HCT116 (cell line): ENCODE measurements at regions not wholly inside any gene's neighbourhood (a gene's known extent, or its start where the extent isn't known, plus 50 kb on each side); places are given as distances from the start of the nearest gene placed in this dataset.

ENCODE experiments used
- ATAC-seq: fragments of 200-7000 bp; cut with Tn5 transposase; 2 replicates; pipeline ENCODE4 v1.9.1; 2020; ENCODE audit warnings: mild to moderate bottlenecking, moderate library complexity
- BruUV-seq: library from RNA; stranded (reverse); fragments of 400-500 nt; replicated peaks from 2 replicates; lab custom pipeline; 2021; lab: Mats Ljungman, UMichigan
- CTCF ChIA-PET: fragments of 300-600 bp; sonication (Branson Sonifier 250); formaldehyde crosslinking; loops from one replicate; lab custom pipeline; 2021; ENCODE audit warnings: antibody characterized with exemption; lab: Charles Lee
- POLR2A ChIA-PET: fragments of 300-600, 350-600 bp; sonication (Branson Sonifier 250); formaldehyde crosslinking; loops from one replicate; lab custom pipeline; 2021; ENCODE audit warnings: antibody characterized with exemption; lab: Charles Lee
- RAD21 ChIA-PET, 2 experiments: fragments of 300-600 bp; sonication (Branson Sonifier 250); formaldehyde crosslinking; loops; one replicate each; lab custom pipeline; 2023; ENCODE audit warnings: low total read pairs in 2 of 2; ENCODE audit not compliant: uncharacterized antibody in 2 of 2, unreplicated experiment in 2 of 2, low non-redundant PET in 1 of 2; lab: Charles Lee
- DNase-seq: peaks from one replicate; pipeline ENCODE4 v3.0.0-alpha.2; 2010; ENCODE audit warnings: low read depth, low spot score
- H2AFZ ChIP-seq: fragments of 200-600 bp; shearing (Covaris generic), sonication (generic); 2 replicates; pipeline ENCODE4 v1.6.1; 2017; ENCODE audit warnings: low read depth, mixed run types, mixed read lengths, antibody characterized with exemption, low read length; ENCODE audit not compliant: poor library complexity, severe bottlenecking
- H3K27ac ChIP-seq: 2 replicates; pipeline ENCODE4 v1.5.1; 2012; ENCODE audit warnings: low read depth, low read length
- H3K27me3 ChIP-seq: fragments of 200-600 bp; sonication (generic); 2 replicates; pipeline ENCODE4 v1.6.1; 2016; ENCODE audit warnings: mixed run types, low read length, mixed read lengths; ENCODE audit not compliant: insufficient read depth
- H3K36me3 ChIP-seq, 2 experiments: fragments of 200-500 bp in 1 of 2; fragments of 200-600 bp in 1 of 2; sonication (Bioruptor generic) in 1 of 2; sonication (generic) in 1 of 2; 2 replicates each; pipeline versions ENCODE4 v1.5.1 to v1.6.1; 2014 to 2016; ENCODE audit warnings: low read length in 2 of 2, inconsistent platforms in 1 of 2, mixed read lengths in 1 of 2, mixed run types in 1 of 2; ENCODE audit not compliant: insufficient read depth in 2 of 2, control insufficient read depth in 1 of 2
- H3K4me1 ChIP-seq, 2 experiments: fragments of 200-600 bp in 1 of 2; sonication (generic) in 1 of 2; 2 replicates each; pipeline versions ENCODE4 v1.5.1 to v1.6.1; 2012 to 2017; ENCODE audit warnings: low read length in 2 of 2, inconsistent platforms in 1 of 2, mild to moderate bottlenecking in 1 of 2, mixed read lengths in 1 of 2, mixed run types in 1 of 2, moderate library complexity in 1 of 2; ENCODE audit not compliant: insufficient read depth in 2 of 2, control insufficient read depth in 1 of 2
- H3K4me2 ChIP-seq: fragments of 200-600 bp; sonication (generic); 2 replicates; pipeline ENCODE4 v1.6.1; 2017; ENCODE audit warnings: mixed run types, low read length, mixed read lengths
- H3K4me3 ChIP-seq, 2 experiments: fragments of 200-600 bp in 1 of 2; sonication (generic) in 1 of 2; replicated peaks in 1 of 2; 2 replicates each; pipeline ENCODE4 v1.5.1; 2011 to 2016; ENCODE audit warnings: low read length in 2 of 2, control low read depth in 1 of 2, low read depth in 1 of 2, mild to moderate bottlenecking in 1 of 2, mixed read lengths in 1 of 2, mixed run types in 1 of 2
- H3K79me2 ChIP-seq: fragments of 200-600 bp; sonication (generic); 2 replicates; pipeline ENCODE4 v1.6.1; 2017; ENCODE audit warnings: mild to moderate bottlenecking, mixed run types, low read length, moderate library complexity, mixed read lengths; ENCODE audit not compliant: insufficient read depth
- H3K9ac ChIP-seq: fragments of 200-600 bp; sonication (generic); 2 replicates; pipeline ENCODE4 v1.6.1; 2016; ENCODE audit warnings: low read length, mixed read lengths
- H3K9me2 ChIP-seq: fragments of 200-600 bp; sonication (generic), shearing (Covaris generic); 2 replicates; pipeline ENCODE4 v1.6.1; 2017; ENCODE audit warnings: mixed run types, mild to moderate bottlenecking, moderate library complexity; ENCODE audit not compliant: insufficient read depth
- H3K9me3 ChIP-seq, 2 experiments: fragments of 200-500 bp in 1 of 2; fragments of 200-600 bp in 1 of 2; sonication (Bioruptor generic) in 1 of 2; sonication (generic) in 1 of 2; 2 replicates each; pipeline ENCODE4 v1.6.1; 2014 to 2017; ENCODE audit warnings: low read length in 2 of 2, mixed read lengths in 2 of 2, inconsistent platforms in 1 of 2, low read depth in 1 of 2, mild to moderate bottlenecking in 1 of 2, mixed run types in 1 of 2, moderate library complexity in 1 of 2; ENCODE audit not compliant: control insufficient read depth in 1 of 2, insufficient read depth in 1 of 2
- H4K20me1 ChIP-seq: fragments of 200-600 bp; sonication (generic), shearing (Covaris generic); 2 replicates; pipeline ENCODE4 v1.6.1; 2017; ENCODE audit warnings: mixed run types, mild to moderate bottlenecking, moderate library complexity; ENCODE audit not compliant: insufficient read depth
- CBX3 ChIP-seq: IDR thresholded peaks from 2 replicates; pipeline ENCODE4 v1.6.1; 2012; ENCODE audit warnings: low read depth
- CEBPB ChIP-seq: IDR thresholded peaks from 2 replicates; pipeline ENCODE4 v1.6.1; 2012; ENCODE audit warnings: low read depth
- ELF1 ChIP-seq: IDR thresholded peaks from 2 replicates; pipeline ENCODE4 v1.6.1; 2012; ENCODE audit warnings: low read depth, borderline replicate concordance
- EZH2 ChIP-seq: fragments of 200-600 bp; sonication (generic); IDR thresholded peaks from 2 replicates; pipeline ENCODE4 v1.6.1; 2017; ENCODE audit warnings: antibody characterized with exemption, mixed run types
- EZH2phosphoT487 ChIP-seq: fragments of 200-600 bp; IDR thresholded peaks from 2 replicates; pipeline ENCODE4 v1.6.1; 2018; ENCODE audit warnings: antibody characterized with exemption, borderline replicate concordance
- POLR2AphosphoS5 ChIP-seq: IDR thresholded peaks from 2 replicates; pipeline ENCODE4 v1.6.1; 2011; ENCODE audit warnings: mild to moderate bottlenecking, low read depth, low read length, moderate library complexity
- RAD21 ChIP-seq: IDR thresholded peaks from 2 replicates; pipeline ENCODE4 v1.6.1; 2012; ENCODE audit warnings: low read depth, mild to moderate bottlenecking
- SP1 ChIP-seq: IDR thresholded peaks from 2 replicates; pipeline ENCODE4 v1.6.1; 2012; ENCODE audit warnings: low read depth
- SRF ChIP-seq: IDR thresholded peaks from 2 replicates; pipeline ENCODE4 v1.6.1; 2012; ENCODE audit warnings: low read depth
- YY1 ChIP-seq: IDR thresholded peaks from 2 replicates; pipeline ENCODE4 v1.6.1; 2011; ENCODE audit warnings: low read length, low read depth, moderate library complexity, mild to moderate bottlenecking; ENCODE audit not compliant: insufficient replicate concordance; ENCODE audit errors: extremely low read depth
- intact Hi-C: fragments of 100-400 bp; cut with micrococcal nuclease; formaldehyde crosslinking; loops from 2 replicates; pipeline ENCODE4 v1.10.0; 2022
- TF ChIP-seq, protein P1 (sequence below), 3 experiments: fragments of 200-600 bp in 1 of 3; sonication (generic) in 1 of 3; IDR thresholded peaks in 2 of 3; conservative IDR thresholded peaks in 1 of 3; 2 replicates each; pipeline ENCODE4 v1.5.1; 2012 to 2017; ENCODE audit warnings: low read depth in 2 of 3, low read length in 2 of 3, antibody characterized with exemption in 1 of 3, borderline replicate concordance in 1 of 3, control low read depth in 1 of 3, mild to moderate bottlenecking in 1 of 3, mixed read lengths in 1 of 3, mixed run types in 1 of 3, moderate library complexity in 1 of 3; ENCODE audit not compliant: insufficient read depth in 1 of 3
- TF ChIP-seq, protein P2 (sequence below): IDR thresholded peaks from 2 replicates; pipeline ENCODE4 v1.6.1; 2012; ENCODE audit warnings: low read depth
- TF ChIP-seq, protein P3 (sequence below): IDR thresholded peaks from 2 replicates; pipeline ENCODE4 v1.6.1; 2011; ENCODE audit warnings: mild to moderate bottlenecking, low read length, moderate library complexity; ENCODE audit not compliant: insufficient replicate concordance; ENCODE audit errors: extremely low read depth

DNA sequence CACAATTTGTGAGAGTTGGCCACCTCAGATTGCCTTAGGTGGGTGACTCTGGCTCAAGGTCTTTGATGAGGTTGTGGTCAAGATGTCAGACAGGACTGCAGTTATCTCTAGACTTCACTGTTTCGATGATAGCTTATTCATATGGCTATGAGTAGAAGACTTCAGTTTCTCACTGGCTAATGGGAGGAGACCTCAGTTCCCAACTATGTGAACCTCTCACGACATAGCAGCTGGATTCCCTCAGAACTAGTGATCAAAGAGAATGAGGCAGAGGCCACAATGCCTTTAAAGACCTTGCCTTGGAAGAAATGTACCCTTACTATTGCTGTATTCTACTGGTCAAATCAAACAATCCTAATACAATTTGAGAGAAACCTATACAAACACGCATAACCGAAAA lies 607.5 kb upstream of the ROBO2 start:
- ATAC-seq (no peak), DNase-seq (no peak)
- TF ChIP-seq CEBPB (no peak), ELF1 (no peak), CBX3 (no peak)
- Histone ChIP-seq H4K20me1 (no peaks in the 10 kb centered on the region), H3K36me3 (no peaks in the 10 kb centered on the region), H3K27me3 (no peaks in the 10 kb centered on the region), H3K27ac (no peak overlapping the region), H3K9me2 (no peaks in the 10 kb centered on the region), H2AFZ (no peak overlapping the region), H3K4me2 (no peak overlapping the region), H3K79me2 (no peaks in the 10 kb centered on the region), H3K4me1 (no peaks in the 10 kb centered on the region), H3K9me3 (peaks cover 8 to 11% of the 10 kb centered on the region in 2 experiments; a peak in 2 of 4 replicates), H3K9ac (no peak overlapping the region), H3K4me3 (no peak overlapping the region)
- intact Hi-C loops = no loop called here
- BruUV-seq = no TSS peak
- ChIA-PET RAD21 (no interaction called here), POLR2A (no interaction called here), CTCF (no interaction called here)

DNA sequence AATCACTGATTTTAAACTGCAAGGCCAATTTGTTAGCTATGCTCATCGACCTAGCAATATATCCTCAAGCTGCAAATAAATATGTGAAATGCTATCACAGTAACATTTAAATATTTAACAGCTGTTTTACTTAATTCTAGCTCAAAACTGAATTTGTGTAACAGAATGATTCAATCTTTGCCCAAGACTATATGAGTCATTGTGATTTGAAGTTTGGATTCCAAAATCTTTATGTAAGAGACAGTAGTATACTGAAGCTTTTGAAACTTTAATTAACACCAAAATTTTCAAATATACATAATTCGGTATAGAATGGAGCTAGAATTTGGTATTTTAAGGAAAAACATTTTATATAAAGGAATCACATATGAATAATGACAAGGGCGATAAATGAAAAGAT lies 603.0 kb upstream of the ROBO2 start:
- TF ChIP-seq RAD21 (no peak), YY1 (no peak), SRF (no peak), EZH2phosphoT487 (no peak), POLR2AphosphoS5 (no peak), CBX3 (no peak), SP1 (no peak), EZH2 (no peak)
- TF ChIP-seq, protein P1, sequence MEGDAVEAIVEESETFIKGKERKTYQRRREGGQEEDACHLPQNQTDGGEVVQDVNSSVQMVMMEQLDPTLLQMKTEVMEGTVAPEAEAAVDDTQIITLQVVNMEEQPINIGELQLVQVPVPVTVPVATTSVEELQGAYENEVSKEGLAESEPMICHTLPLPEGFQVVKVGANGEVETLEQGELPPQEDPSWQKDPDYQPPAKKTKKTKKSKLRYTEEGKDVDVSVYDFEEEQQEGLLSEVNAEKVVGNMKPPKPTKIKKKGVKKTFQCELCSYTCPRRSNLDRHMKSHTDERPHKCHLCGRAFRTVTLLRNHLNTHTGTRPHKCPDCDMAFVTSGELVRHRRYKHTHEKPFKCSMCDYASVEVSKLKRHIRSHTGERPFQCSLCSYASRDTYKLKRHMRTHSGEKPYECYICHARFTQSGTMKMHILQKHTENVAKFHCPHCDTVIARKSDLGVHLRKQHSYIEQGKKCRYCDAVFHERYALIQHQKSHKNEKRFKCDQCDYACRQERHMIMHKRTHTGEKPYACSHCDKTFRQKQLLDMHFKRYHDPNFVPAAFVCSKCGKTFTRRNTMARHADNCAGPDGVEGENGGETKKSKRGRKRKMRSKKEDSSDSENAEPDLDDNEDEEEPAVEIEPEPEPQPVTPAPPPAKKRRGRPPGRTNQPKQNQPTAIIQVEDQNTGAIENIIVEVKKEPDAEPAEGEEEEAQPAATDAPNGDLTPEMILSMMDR (IDR thresholded peaks at IDR 0.05 in 2 of 3, conservative IDR thresholded peaks at IDR 0.05 in 1 of 3; ENCODE audit: borderline replicate concordance in 1 of 3, insufficient read depth in 1 of 3, low read depth in 2 of 3, low read length in 2 of 3) = no peak
- TF ChIP-seq, protein P2, sequence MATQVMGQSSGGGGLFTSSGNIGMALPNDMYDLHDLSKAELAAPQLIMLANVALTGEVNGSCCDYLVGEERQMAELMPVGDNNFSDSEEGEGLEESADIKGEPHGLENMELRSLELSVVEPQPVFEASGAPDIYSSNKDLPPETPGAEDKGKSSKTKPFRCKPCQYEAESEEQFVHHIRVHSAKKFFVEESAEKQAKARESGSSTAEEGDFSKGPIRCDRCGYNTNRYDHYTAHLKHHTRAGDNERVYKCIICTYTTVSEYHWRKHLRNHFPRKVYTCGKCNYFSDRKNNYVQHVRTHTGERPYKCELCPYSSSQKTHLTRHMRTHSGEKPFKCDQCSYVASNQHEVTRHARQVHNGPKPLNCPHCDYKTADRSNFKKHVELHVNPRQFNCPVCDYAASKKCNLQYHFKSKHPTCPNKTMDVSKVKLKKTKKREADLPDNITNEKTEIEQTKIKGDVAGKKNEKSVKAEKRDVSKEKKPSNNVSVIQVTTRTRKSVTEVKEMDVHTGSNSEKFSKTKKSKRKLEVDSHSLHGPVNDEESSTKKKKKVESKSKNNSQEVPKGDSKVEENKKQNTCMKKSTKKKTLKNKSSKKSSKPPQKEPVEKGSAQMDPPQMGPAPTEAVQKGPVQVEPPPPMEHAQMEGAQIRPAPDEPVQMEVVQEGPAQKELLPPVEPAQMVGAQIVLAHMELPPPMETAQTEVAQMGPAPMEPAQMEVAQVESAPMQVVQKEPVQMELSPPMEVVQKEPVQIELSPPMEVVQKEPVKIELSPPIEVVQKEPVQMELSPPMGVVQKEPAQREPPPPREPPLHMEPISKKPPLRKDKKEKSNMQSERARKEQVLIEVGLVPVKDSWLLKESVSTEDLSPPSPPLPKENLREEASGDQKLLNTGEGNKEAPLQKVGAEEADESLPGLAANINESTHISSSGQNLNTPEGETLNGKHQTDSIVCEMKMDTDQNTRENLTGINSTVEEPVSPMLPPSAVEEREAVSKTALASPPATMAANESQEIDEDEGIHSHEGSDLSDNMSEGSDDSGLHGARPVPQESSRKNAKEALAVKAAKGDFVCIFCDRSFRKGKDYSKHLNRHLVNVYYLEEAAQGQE = no peak
- TF ChIP-seq, protein P3, sequence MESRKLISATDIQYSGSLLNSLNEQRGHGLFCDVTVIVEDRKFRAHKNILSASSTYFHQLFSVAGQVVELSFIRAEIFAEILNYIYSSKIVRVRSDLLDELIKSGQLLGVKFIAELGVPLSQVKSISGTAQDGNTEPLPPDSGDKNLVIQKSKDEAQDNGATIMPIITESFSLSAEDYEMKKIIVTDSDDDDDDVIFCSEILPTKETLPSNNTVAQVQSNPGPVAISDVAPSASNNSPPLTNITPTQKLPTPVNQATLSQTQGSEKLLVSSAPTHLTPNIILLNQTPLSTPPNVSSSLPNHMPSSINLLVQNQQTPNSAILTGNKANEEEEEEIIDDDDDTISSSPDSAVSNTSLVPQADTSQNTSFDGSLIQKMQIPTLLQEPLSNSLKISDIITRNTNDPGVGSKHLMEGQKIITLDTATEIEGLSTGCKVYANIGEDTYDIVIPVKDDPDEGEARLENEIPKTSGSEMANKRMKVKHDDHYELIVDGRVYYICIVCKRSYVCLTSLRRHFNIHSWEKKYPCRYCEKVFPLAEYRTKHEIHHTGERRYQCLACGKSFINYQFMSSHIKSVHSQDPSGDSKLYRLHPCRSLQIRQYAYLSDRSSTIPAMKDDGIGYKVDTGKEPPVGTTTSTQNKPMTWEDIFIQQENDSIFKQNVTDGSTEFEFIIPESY = no peak
- CTCF ChIA-PET = no interaction called here
- H3K79me2 ChIP-seq = no peaks in the 10 kb centered on the region
- RAD21 ChIA-PET = no interaction called here
- POLR2A ChIA-PET = no interaction called here
- no peaks in the 10 kb centered on the region for H3K4me1 ChIP-seq
- no peak overlapping the region for H3K4me2 ChIP-seq
- no peak overlapping the region for H3K4me3 ChIP-seq
- intact Hi-C loops = no loop called here
- BruUV-seq = no TSS peak
- DNase-seq (no peak), ATAC-seq (no peak)
- H3K27ac ChIP-seq = no peak overlapping the region
- H4K20me1 ChIP-seq = no peaks in the 10 kb centered on the region
- peaks cover 15 to 23% of the 10 kb centered on the region in 2 experiments; a peak in 2 of 4 replicates for H3K9me3 ChIP-seq
- no peak overlapping the region for H2AFZ ChIP-seq
- H3K9ac ChIP-seq = no peak overlapping the region
- H3K36me3 ChIP-seq = no peaks in the 10 kb centered on the region
- H3K9me2 ChIP-seq = no peaks in the 10 kb centered on the region
- H3K27me3 ChIP-seq = no peaks in the 10 kb centered on the region
